ENCODE measurements at regions not wholly inside any gene's neighbourhood (a gene's known extent, or its start where the extent isn't known, plus 50 kb on each side); places are given as distances from the start of the nearest gene placed in this dataset.

- TF ChIP-seq CTCF (IDR thresholded peaks at IDR 0.05) (no peak), POLR2A (IDR thresholded peaks at IDR 0.05) (no peak), POLR2AphosphoS5 (IDR thresholded peaks at IDR 0.05; ENCODE audit: insufficient read depth in 1 of 2, low read depth in 1 of 2) (no peak)
Observed at GRCh38 chr1:57713501-57713900, 289.6 kb upstream of the DAB1 start.

All from vagina (tissue), 2 donors.